IPS-NIHi7 (cell line): ENCODE measurements at regions not wholly inside any gene's neighbourhood (a gene's known extent, or its start where the extent isn't known, plus 50 kb on each side); places are given as distances from the start of the nearest gene placed in this dataset.

Source experiments
- DNase-seq: peaks from one replicate; pipeline ENCODE4 v3.0.0; 2012; ENCODE audit warnings: mixed read lengths; ENCODE audit errors: extremely low spot score

- DNase-seq = no peak
These were observed 77.2 kb downstream of the HIF1AN start for GRCh38 chr10:100612601-100613595.

GRCh38 chr10:100613846-100614245 lies 78.1 kb downstream of the HIF1AN start:
- DNase-seq = no peak

GRCh38 chr10:100614429-100615095 lies 78.8 kb downstream of the HIF1AN start:
- DNase-seq = no peak

- DNase-seq = no peak
These were observed 79.5 kb downstream of the HIF1AN start for GRCh38 chr10:100615241-100615640.

- DNase-seq = no peak
These were observed 80.2 kb downstream of the HIF1AN start for GRCh38 chr10:100615908-100616307.

GRCh38 chr10:100618091-100618615 lies 82.4 kb downstream of the HIF1AN start:
- DNase-seq = no peak

- no peak for DNase-seq
These were observed 83.0 kb downstream of the HIF1AN start for GRCh38 chr10:100618632-100619255.

- DNase-seq = no peak
These were observed 84.5 kb downstream of the HIF1AN start for GRCh38 chr10:100620087-100620835.

- no peak for DNase-seq
These were observed 85.8 kb downstream of the HIF1AN start for GRCh38 chr10:100621360-100622205.

- DNase-seq = no peak
These were observed 87.2 kb downstream of the HIF1AN start for GRCh38 chr10:100622946-100623345.

GRCh38 chr10:100623521-100624230 lies 87.9 kb downstream of the HIF1AN start:
- no peak for DNase-seq

GRCh38 chr10:100624298-100624697 lies 88.6 kb downstream of the HIF1AN start:
- no peak for DNase-seq

GRCh38 chr10:100625816-100626215 lies 90.1 kb downstream of the HIF1AN start:
- DNase-seq = peak; percentile 77

- DNase-seq = no peak
These were observed 92.3 kb downstream of the HIF1AN start for GRCh38 chr10:100628061-100628460.

GRCh38 chr10:100631192-100631591 lies 95.4 kb downstream of the HIF1AN start:
- DNase-seq = no peak

- no peak for DNase-seq
These were observed 96.3 kb downstream of the HIF1AN start for GRCh38 chr10:100632027-100632426.

- no peak for DNase-seq
These were observed 98.3 kb downstream of the HIF1AN start for GRCh38 chr10:100634034-100634433.

- no peak for DNase-seq
These were observed 101.3 kb downstream of the HIF1AN start for GRCh38 chr10:100636848-100637553.

- DNase-seq = peak; percentile 90
These were observed 102.0 kb downstream of the HIF1AN start for GRCh38 chr10:100637785-100638184.
